Activated CD4-positive, alpha-beta T cell treated with anti-CD3 and anti-CD28 coated beads, Interleukin-2, amount 50 U/mL, for 24 hours (primary cell): ENCODE measurements at regions not wholly inside any gene's neighbourhood (a gene's known extent, or its start where the extent isn't known, plus 50 kb on each side); places are given as distances from the start of the nearest gene placed in this dataset.
"Not testable (repeated sequence)": the region's sequence is repeated elsewhere in the genome, so short reads cannot be mapped to it uniquely, and the experiment has no call there.

Source experiments
- DNase-seq, 2 donors: peaks; one replicate each; pipeline ENCODE4 v3.0.0-alpha.2; 2020; ENCODE audit warnings: low read depth in 1 of 2, low spot score in 1 of 2

- no peak for DNase-seq
Observed at GRCh38 chr6:166253778-166254204, 54.4 kb downstream of the PRR18 start.

- no peak for DNase-seq
Observed at GRCh38 chr6:166253281-166253681, 54.9 kb downstream of the PRR18 start.

DNA sequence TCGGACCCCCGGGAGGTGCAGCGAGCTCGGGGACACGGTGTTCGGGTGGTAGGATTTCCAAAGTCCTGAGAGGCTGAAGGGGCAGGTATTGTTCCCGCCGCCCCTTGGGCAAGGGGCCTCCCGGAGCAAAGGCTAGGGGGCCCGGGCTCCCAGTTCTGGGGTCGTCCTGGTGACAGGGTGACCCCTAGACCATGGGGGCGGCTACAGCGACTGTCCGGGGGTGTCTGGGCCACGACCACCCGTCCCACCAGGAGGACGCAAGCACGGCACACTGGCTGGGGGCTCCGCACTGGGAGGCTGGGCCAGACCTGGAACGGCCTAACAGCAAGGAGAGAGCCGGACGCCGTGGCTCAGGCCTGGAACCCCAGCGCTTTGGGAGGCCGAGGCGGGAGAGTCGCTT, 55.6 kb downstream of the PRR18 start:
- DNase-seq = no peak

DNA sequence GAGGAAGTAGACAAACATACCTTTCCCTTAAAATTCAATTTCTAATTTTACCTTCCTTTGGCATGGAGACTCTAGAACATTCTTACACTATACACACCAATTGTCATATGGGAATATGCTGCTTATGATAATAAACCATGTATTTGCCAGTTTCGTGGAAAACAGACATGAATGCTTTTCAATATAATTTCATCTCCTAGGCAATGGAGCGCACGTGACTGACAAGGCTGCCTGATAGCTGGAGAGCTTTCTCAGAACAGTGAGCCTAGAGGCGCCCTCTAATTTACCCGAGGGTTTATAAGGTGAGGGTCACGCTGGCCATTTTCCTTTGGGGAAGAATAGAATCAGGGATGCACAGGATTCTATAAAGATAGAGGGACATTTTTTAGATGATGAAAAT, 56.5 kb downstream of the PRR18 start:
- no peak for DNase-seq

GRCh38 chr6:166251211-166251610, 57.0 kb downstream of the PRR18 start:
- DNase-seq = no peak

GRCh38 chr6:166249061-166249785, 59.0 kb downstream of the PRR18 start:
- not testable (repeated sequence) for DNase-seq

GRCh38 chr6:166245148-166245547, 63.0 kb downstream of the PRR18 start:
- DNase-seq = no peak

GRCh38 chr6:166244353-166245045, 63.7 kb downstream of the PRR18 start:
- DNase-seq = peak in 1 of 2 donors; percentile 54

DNA sequence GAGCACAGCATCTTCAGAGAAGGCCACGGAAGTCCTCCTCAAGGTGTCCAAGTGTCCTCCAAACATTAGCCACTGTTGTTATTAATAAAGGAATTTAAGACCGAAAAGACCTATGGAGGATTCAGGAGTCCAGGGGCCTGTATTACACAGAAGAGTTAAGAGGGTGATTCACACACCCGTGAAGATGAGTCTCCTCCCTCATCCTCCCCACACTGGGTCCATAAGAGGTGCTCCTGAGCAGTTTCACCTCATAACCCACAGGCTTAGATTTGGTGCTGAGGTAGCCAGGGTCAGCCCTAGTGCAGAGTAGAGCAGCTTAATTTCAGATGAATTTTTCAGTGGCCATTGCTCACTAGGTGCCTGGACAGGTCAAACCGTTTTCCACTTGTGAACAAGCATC, 65.3 kb downstream of the PRR18 start:
- no peak for DNase-seq

- DNase-seq = no peak
Observed at GRCh38 chr6:166241974-166242373, 66.2 kb downstream of the PRR18 start.

DNA sequence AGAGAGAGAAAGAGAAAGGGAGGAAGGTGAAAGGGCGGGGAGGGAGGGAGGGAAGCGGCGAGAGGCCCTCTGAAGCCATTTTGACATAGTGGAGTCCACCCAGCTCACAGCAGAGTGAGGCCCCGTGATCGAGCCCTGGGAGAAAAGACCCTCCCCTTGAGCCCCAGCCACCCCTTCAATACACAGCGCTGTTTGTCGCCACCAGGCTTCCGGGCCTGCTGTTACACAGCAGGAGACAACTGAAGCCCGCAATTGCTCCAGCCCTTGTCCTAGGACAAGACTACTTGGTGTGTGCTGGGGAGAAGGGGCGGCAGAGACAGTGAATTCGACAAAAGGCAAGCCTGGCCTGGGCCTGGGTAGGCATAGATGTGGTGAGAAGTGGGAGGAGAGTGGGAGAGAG, 67.3 kb downstream of the PRR18 start:
- DNase-seq = no peak

DNA sequence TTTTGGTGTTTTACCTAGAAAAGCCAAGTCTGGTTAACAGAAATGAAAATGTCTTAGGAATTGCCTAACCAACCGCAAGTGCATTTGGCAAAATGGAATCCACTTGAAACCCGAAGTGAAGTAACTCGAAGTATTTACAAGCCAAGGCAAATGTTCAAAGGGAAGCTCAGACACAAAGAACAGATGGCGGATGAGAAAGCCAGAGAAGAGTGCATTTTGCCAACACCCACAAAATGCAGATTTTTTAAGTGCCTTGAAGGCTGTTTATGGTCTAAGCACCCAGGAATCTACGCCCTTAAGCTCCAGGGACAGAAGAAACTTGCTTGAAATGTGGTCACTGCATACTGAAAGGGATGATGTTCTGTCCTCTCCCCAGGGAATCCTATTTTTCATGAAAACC, 70.0 kb upstream of the TBXT start:
- DNase-seq = no peak

- no peak for DNase-seq
Observed at GRCh38 chr6:166236596-166236995, 68.9 kb upstream of the TBXT start.

DNA sequence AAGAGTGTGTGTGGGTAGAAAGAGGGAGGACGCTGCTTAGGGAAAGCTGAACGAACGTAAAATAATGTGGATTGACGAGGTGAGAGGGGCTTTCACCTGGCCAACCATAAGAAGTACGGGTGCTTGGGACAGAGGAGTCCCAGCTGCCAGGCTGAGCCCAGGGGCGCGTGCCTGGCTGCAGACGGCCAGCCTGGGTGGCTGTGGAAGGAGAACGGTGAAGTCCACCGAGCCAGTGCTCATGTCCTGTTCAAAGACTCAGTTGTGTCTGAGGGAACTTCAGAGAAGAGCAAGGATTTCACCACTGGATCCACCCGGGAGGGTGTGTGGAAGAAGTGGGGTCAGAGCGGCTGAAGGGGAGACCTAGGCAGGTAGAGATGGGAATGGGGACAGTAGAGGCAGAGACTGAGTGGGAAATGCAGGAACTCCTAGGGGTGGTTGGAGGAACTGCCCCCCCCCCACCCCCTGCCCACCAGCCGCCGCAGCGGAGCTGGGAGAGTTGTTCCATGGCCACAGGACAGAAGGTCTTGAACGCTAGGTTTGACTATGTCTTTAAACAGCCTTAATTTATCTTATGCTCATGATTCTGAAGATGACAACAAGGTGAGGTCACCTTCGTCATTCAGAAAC, 68.1 kb upstream of the TBXT start:
- DNase-seq = no peak

GRCh38 chr6:166231181-166231580, 63.5 kb upstream of the TBXT start:
- DNase-seq = not testable (repeated sequence)

GRCh38 chr6:166228839-166229528, 61.3 kb upstream of the TBXT start:
- DNase-seq = no peak

- DNase-seq = no peak
Observed at GRCh38 chr6:166228425-166228824, 60.8 kb upstream of the TBXT start.

GRCh38 chr6:166223079-166223478, 55.4 kb upstream of the TBXT start:
- DNase-seq = no peak

DNA sequence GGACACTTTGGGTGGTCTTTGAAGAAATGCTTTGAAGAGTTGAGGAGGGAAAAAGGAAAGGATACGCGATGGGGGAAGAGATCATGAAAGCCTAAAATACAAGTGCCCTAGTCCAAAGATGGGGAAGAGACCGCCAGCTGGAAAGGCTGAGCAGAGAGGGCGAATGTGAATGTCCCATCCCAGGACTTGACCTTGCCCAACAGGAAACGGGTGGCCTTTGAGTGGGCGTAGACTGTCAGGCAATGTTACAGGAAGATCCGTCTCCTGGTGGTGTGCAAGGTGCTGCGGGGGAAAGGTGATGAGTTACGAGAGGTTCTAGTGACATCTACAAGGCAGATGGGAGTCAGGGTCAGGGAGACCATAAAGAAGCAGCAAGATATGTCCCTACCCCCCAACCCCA, 55.0 kb upstream of the TBXT start:
- no peak for DNase-seq

DNA sequence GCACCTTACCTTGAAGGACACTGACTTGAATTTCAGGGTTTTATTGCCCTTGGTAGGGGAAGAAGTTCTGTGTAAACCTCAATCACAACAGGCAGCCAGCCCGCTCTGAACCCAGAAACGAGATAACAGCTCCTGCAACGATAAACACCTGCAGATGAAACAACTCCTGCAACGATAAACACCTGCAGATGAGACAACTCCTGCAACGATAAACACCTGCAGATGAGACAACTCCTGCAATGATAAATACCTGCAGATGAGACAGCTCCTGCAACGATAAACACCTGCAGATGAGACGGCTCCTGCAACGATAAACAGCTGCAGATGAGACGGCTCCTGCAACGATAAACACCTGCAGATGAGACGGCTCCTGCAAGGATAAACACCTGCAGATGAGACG, 54.0 kb upstream of the TBXT start:
- no peak for DNase-seq

- no peak for DNase-seq
Observed at GRCh38 chr6:166221040-166221439, 53.4 kb upstream of the TBXT start.
